HG02840 (cell line): ENCODE measurements at regions not wholly inside any gene's neighbourhood (a gene's known extent, or its start where the extent isn't known, plus 50 kb on each side); places are given as distances from the start of the nearest gene placed in this dataset.

ENCODE experiments used
- ATAC-seq: cut with Tn5 transposase; IDR thresholded peaks from one replicate; pipeline ENCODE4 v1.9.1; 2021; ENCODE audit warnings: mild to moderate bottlenecking, moderate library complexity, moderate number of reproducible peaks; ENCODE audit not compliant: unreplicated experiment, low FRiP score

GRCh38 chr4:132506568-132506967, 642.5 kb upstream of the PCDH10 start:
- no peak for ATAC-seq

DNA sequence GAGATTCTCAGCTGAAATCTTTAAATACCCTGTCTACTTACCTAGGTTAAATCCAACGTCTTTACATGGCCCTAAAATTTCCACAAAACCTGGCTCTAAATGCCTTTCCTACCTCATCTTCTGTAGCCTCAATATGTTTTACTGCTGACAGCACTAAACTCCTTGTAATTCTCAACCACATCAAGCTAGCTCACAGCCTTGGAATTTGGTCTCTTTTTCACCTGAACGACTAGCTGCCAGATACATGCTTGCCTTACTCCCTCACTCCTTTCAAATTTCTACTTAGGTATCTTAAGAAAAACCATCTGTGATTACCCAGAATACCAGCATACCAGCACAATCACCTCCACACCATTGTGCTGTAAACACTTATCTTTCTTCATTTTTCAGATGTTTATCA, 635.6 kb upstream of the PCDH10 start:
- ATAC-seq, result no peak

- no peak for ATAC-seq
These were observed 622.4 kb upstream of the PCDH10 start for GRCh38 chr4:132526652-132527051.

GRCh38 chr4:132527817-132528216, 621.3 kb upstream of the PCDH10 start:
- no peak for ATAC-seq

GRCh38 chr4:132530861-132531260, 618.2 kb upstream of the PCDH10 start:
- no peak for ATAC-seq

DNA sequence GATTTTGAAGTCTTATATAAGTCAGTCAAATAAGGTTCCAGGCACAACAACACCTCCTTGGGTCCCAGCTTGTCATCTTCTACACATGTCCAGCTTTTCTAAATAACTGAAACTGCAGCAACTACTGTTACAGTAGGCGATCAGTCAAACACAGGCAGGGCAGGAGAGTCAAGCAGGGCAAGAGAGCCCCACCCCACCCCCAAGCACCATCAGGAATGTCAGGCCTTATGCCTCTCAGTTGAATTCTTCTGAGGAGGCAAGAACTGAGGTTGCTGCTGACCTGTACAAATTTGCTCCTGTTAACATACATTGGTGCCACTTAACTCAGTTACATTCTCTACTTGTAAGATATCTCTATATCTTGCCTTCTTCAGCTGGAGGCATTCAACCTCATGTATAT, 608.8 kb upstream of the PCDH10 start:
- ATAC-seq, result no peak

DNA sequence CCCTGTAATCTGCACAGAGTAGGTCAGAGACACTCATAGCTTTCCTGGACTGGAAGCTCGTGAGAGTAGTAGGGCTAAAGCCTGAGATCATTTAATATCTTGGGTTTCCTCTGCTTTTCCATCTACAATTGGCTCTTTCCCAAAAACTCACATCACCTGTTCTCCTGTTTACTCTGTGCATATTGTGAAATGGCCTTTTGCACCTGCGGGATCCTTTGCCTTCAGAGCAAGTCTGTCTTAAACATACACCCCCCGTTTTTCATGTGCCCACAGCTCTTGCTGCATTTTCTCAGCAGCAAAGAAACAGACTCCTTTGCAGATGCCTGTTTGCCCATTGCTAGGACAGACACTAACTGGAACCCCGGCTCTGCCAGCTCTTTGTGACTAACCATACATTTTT, 608.3 kb upstream of the PCDH10 start:
- no peak for ATAC-seq

DNA sequence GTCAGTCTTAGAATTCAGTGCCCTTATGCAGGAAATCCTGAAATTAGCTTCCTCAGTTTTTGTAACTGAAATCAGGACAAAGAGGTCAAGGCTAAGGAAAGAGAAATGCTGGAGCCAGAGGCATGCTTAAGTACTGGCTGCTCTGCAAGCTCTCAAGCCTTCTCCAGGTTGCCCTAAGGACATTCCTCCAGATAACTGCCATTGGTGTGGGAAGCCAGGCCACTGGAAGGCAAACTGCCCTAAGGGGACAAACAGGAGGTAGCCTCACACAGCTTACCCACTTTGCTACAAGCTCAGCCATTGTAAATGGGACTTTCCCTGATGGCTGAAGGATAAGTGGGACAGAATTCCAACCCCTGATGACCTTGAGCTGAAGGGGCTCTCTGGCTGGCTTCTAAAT, 606.9 kb upstream of the PCDH10 start:
- no peak for ATAC-seq

DNA sequence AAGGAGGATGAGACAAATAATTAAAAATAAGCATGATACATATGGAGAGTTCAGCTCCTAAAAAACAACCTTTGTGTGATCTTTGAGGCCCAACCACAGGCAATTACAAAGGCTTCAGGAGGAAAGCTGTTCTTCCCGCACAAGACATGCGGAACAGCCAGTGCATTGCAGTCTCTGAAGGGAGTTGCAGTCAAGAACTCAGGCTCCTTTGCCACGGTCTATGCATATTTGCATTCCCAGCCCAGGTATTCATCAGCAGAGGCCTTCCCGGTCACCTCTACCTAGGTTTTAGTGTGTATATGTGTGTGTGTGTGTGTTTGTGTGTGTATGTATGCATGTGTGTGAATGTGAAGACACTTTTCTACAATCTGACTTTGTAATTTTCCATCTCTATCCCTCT, 600.6 kb upstream of the PCDH10 start:
- ATAC-seq, result no peak

DNA sequence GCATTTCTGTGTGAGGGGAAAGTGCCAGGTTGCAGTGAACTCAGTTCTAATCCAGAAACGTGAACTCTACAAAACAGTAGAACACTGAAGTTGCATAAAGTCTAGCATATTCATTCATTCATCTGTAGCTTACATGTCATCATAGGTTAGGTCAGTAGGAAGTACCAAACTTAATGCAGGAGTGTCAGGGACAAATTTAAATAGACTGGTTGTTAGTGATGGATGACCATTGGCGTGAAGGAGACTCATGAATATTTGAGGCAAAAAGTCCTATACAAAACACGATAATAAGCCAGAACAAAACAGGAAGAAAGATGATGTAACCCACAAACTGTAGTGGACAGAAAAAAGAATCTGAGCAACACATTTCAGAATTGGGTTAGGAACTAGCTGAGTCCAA, 592.8 kb upstream of the PCDH10 start:
- no peak for ATAC-seq

DNA sequence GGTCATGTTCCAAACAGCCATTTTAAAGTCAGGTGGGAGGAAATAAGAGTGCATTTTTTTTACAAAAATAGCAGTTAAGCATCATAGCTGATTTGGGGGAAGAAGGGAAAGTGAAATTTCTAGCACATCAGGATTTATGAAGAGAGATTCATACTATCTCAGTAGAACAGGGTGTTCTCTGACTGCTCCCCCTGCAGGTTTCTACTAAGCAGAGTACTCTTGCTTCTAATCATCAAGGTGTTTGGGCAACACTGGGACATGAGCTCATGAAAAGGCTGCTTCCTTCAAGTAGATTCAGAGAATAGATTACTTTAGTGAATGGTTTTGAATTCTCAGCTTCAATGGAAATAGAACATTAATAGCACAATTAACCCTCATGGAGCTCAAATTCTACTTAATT, 591.4 kb upstream of the PCDH10 start:
- no peak for ATAC-seq

DNA sequence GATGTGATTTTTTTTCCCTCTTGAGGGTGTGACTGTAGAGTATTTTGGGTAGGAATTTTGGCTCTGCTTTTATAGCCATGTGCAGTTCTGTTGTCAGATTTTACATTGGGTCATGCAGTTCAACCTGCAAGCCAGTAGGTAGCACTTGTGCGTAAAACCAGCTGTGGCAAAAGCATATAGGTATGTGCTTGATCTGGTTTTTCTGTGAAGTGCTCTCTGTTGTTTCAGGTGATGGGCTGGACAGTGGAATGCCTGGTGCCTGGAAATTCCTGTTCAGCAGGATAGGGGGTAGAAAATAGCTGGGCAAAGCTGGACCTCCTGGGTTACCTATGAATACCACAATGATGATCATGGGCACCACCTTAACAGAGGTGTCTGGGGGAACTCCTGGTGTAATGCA, 584.2 kb upstream of the PCDH10 start:
- ATAC-seq, result no peak

DNA sequence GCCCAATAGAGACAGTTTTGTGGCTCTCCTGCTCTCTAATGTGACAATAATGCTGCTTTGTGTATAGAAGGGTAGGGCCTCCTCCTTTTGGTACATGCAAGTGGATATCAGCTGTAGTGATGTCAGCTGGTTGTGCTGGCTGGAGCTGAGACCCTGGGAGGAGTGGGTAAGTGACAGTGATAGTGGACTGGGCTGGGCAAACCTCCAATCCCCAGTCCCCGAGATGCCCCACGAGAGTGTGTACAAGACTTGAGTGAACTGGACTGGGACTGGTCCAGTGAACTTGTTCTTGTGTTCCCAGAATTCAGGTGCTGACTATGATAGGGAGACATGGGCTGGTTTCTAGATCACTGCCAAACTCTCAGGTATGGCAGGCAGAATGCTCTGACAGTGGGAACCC, 583.6 kb upstream of the PCDH10 start:
- ATAC-seq, result no peak

DNA sequence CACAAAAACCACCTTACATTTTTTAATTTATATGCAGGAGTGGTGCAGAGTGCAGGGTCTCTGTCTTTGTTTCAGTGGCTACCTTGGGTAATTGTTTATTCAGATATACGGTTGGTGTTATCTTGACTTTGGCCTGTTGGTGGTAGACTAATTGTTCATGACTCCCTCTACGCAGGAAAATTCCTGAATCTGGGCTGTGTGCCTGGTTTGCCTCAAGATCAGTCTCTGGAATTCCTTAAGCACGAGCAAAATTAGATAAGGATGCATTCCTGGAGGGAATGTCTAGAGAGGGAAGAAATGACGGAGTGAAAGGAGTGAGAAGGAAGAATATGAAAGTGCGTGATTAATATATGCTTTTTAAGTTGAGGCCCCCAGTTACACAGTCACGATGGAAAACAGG, 576.9 kb upstream of the PCDH10 start:
- ATAC-seq, result no peak

- no peak for ATAC-seq
These were observed 561.5 kb upstream of the PCDH10 start for GRCh38 chr4:132587626-132588025.

DNA sequence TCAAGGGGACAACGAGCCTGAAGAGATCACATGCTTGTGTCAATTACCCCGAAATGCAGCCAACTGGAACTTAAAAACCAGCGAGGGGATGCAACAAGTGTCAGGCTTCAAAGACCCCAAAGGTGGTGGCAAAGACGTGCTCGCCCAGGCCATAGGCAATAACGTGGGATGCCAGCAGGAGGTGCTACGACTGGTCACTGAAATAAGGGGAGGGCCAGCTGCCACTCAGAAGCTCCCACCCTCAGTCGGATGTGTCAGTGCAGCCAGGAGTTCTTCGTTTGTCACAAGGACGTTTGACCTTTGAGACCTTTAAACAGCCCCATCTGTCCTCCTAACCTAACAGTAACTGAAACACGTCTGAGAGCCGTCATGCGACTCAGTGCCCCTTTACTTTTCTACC, 556.8 kb upstream of the PCDH10 start:
- no peak for ATAC-seq

- no peak for ATAC-seq
These were observed 556.2 kb upstream of the PCDH10 start for GRCh38 chr4:132592850-132593249.

DNA sequence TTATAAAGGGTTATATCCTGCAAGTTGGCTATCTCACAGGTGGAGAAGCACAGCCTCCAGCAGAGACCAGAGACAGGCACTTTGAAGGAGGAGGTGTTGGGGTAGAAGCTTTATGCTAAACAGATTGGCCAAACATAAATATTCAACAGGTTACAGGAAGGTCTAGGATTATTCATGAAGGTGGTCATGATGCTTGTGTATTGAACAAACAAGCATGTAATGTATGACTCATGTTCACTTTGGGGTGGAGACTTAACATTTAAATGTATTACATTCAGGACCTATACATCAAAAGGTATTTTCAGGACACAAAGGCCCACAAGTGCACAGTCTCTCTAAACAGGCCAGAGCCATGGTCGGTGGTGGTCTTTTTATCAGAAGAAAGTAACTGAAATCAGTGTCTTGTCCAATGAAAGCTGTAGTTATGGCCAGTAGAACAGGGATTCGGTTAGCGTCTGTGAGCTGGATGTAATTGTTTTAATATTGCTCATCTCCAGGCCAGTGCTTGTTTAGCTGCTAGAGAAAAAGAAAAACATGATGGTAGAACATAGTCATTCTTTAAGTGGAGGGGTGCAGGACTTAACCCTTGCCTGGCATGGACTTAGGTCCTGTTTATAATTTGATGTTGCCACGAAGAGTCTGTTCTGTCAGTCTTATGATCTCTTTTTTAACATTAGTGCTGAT, 555.2 kb upstream of the PCDH10 start:
- ATAC-seq, result no peak

DNA sequence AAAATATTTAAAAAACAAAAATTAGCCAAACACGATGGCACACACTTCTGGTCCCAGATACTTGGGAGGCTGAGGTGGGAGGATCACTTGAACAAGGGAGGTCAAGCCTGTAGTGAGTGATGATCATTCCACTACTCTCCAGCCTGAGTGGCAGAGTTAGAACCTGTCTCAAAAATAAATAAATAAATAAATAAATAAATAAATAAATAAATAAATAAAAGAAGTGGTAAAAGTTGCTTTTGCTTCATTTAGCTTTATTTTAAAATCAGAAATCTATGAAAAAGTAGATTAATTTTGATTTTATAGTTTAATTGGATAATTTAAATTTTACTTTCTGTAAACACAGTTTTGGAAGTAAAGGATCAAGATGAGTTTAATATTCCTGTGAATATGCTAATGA, 552.9 kb upstream of the PCDH10 start:
- no peak for ATAC-seq

- ATAC-seq, result no peak
These were observed 543.5 kb upstream of the PCDH10 start for GRCh38 chr4:132605551-132605950.

DNA sequence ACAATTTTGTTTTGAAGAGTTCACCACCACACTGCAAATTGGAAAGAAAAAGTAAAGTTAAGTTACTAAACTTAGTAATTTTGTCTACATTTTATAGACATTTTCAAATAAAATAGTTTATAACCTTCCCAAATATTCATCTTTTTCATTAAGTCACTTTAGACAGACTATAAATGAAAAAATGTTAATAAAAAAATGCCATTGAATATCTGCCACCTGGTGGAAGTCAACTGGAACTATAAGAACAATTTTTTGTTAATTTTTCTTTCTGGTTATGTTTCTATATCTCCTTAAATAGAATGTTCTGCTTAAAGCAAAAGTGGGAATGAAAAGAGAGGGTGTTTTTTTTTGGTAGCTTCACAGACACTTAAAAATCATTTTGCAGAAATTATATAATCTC, 534.4 kb upstream of the PCDH10 start:
- ATAC-seq, result no peak

DNA sequence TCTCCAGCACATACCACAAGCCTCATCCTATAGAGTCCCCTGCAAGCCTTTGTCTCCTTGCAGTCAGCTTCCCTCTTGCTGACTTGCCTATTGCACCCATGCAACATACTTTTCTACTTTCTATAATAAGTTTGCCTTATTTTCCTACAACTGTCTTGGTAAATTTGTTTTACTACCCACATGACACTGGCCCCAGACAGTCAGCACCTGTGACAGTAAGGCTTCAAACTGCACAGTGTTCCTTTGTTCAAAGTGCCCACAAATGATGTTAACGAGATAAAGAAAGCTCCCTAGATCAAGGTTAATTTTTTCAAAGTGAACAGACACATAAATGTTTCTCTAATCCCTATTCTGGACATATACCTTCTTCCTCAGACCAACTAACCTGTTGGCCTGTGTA, 529.1 kb upstream of the PCDH10 start:
- no peak for ATAC-seq
